ENCODE measurements at regions not wholly inside any gene's neighbourhood (a gene's known extent, or its start where the extent isn't known, plus 50 kb on each side); places are given as distances from the start of the nearest gene placed in this dataset.
"Not testable (repeated sequence)": the region's sequence is repeated elsewhere in the genome, so short reads cannot be mapped to it uniquely, and the experiment has no call there.

- H3K9me3 ChIP-seq; H3K4me1 Mint-ChIP-seq; H3K27ac Mint-ChIP-seq; ATAC-seq (replicated peaks in 1 of 4); CTCF ChIA-PET; H3K27ac ChIP-seq (ENCODE audit: low read length); H3K4me3 ChIP-seq (ENCODE audit: control insufficient read depth in 1 of 2, extremely low read depth in 1 of 2, low read length in 1 of 2); H3K27me3 ChIP-seq (replicated peaks in 1 of 2; ENCODE audit: control insufficient read depth in 2 of 2, extremely low read depth in 1 of 2, insufficient read depth in 2 of 2, low read length in 1 of 2); H3K27me3 Mint-ChIP-seq; POLR2A ChIA-PET; H3K36me3 Mint-ChIP-seq; H3K4me3 Mint-ChIP-seq; H3K9me3 Mint-ChIP-seq; H3K36me3 ChIP-seq (ENCODE audit: control insufficient read depth in 2 of 2, extremely low read depth in 1 of 2, insufficient read depth in 1 of 2, low read length in 1 of 2); H3K4me1 ChIP-seq (ENCODE audit: control insufficient read depth in 1 of 2, extremely low read depth in 1 of 2, insufficient read depth in 2 of 2, low read length in 2 of 2): not testable (repeated sequence)
- peak in 10 of 35 experiments; percentile 0 to 11 (median 2) for DNase-seq
- WGBS (ENCODE audit: insufficient coverage), result no CpG with 5 or more reads among the region's 46 CpGs
Measured at GRCh38 chr9:63450836-63451235, 1834.2 kb downstream of the FOXD4L5 start.

- H3K27me3 Mint-ChIP-seq; POLR2A ChIA-PET; H3K36me3 ChIP-seq (ENCODE audit: control insufficient read depth in 2 of 2, extremely low read depth in 1 of 2, insufficient read depth in 1 of 2, low read length in 1 of 2); H3K27me3 ChIP-seq (replicated peaks in 1 of 2; ENCODE audit: control insufficient read depth in 2 of 2, extremely low read depth in 1 of 2, insufficient read depth in 2 of 2, low read length in 1 of 2); H3K4me3 ChIP-seq (ENCODE audit: control insufficient read depth in 1 of 2, extremely low read depth in 1 of 2, low read length in 1 of 2); H3K9me3 ChIP-seq; H3K27ac Mint-ChIP-seq; DNase-seq; H3K4me1 Mint-ChIP-seq; H3K27ac ChIP-seq (ENCODE audit: low read length); H3K4me1 ChIP-seq (ENCODE audit: control insufficient read depth in 1 of 2, extremely low read depth in 1 of 2, insufficient read depth in 2 of 2, low read length in 2 of 2); H3K36me3 Mint-ChIP-seq; CTCF ChIA-PET; H3K9me3 Mint-ChIP-seq; H3K4me3 Mint-ChIP-seq; ATAC-seq (replicated peaks in 1 of 4): not testable (repeated sequence)
- WGBS (ENCODE audit: insufficient coverage), result no CpG with 5 or more reads among the region's 3 CpGs
Measured at GRCh38 chr9:63425123-63425522, 1859.9 kb downstream of the FOXD4L5 start.

GRCh38 chr9:63390897-63391296 is 1894.1 kb downstream of the FOXD4L5 start:
- ATAC-seq (replicated peaks in 1 of 4); H3K36me3 Mint-ChIP-seq; H3K4me3 Mint-ChIP-seq; H3K9me3 ChIP-seq; H3K36me3 ChIP-seq (ENCODE audit: control insufficient read depth in 2 of 2, extremely low read depth in 1 of 2, insufficient read depth in 1 of 2, low read length in 1 of 2); H3K27ac ChIP-seq (ENCODE audit: low read length); POLR2A ChIA-PET; H3K9me3 Mint-ChIP-seq; H3K27me3 Mint-ChIP-seq; H3K4me3 ChIP-seq (ENCODE audit: control insufficient read depth in 1 of 2, extremely low read depth in 1 of 2, low read length in 1 of 2); H3K4me1 Mint-ChIP-seq; H3K4me1 ChIP-seq (ENCODE audit: control insufficient read depth in 1 of 2, extremely low read depth in 1 of 2, insufficient read depth in 2 of 2, low read length in 2 of 2); CTCF ChIA-PET; H3K27ac Mint-ChIP-seq; H3K27me3 ChIP-seq (replicated peaks in 1 of 2; ENCODE audit: control insufficient read depth in 2 of 2, extremely low read depth in 1 of 2, insufficient read depth in 2 of 2, low read length in 1 of 2); DNase-seq: not testable (repeated sequence)
- no CpG with 5 or more reads among the region's 3 CpGs for WGBS (ENCODE audit: insufficient coverage)

- H3K27ac Mint-ChIP-seq; H3K27me3 Mint-ChIP-seq; H3K4me1 ChIP-seq (ENCODE audit: control insufficient read depth in 1 of 2, extremely low read depth in 1 of 2, insufficient read depth in 2 of 2, low read length in 2 of 2); CTCF ChIA-PET; POLR2A ChIA-PET; H3K36me3 Mint-ChIP-seq; H3K4me1 Mint-ChIP-seq; H3K9me3 Mint-ChIP-seq; H3K9me3 ChIP-seq; H3K36me3 ChIP-seq (ENCODE audit: control insufficient read depth in 2 of 2, extremely low read depth in 1 of 2, insufficient read depth in 1 of 2, low read length in 1 of 2); H3K4me3 ChIP-seq (ENCODE audit: control insufficient read depth in 1 of 2, extremely low read depth in 1 of 2, low read length in 1 of 2); H3K27me3 ChIP-seq (replicated peaks in 1 of 2; ENCODE audit: control insufficient read depth in 2 of 2, extremely low read depth in 1 of 2, insufficient read depth in 2 of 2, low read length in 1 of 2); ATAC-seq (replicated peaks in 1 of 4); H3K27ac ChIP-seq (ENCODE audit: low read length); DNase-seq: not testable (repeated sequence)
- H3K4me3 Mint-ChIP-seq, result peak overlapping the region in 1 of 3 donors; percentile 39
- WGBS (ENCODE audit: insufficient coverage), result no CpG with 5 or more reads among the region's 28 CpGs
Measured at GRCh38 chr9:63385479-63385878, 1899.5 kb downstream of the FOXD4L5 start.

- H3K36me3 ChIP-seq (ENCODE audit: control insufficient read depth in 2 of 2, extremely low read depth in 1 of 2, insufficient read depth in 1 of 2, low read length in 1 of 2), result not testable (repeated sequence)
Measured at GRCh38 chr9:63379864-63380263, 1905.1 kb downstream of the FOXD4L5 start.

GRCh38 chr9:63354219-63354618 is 1930.8 kb downstream of the FOXD4L5 start:
- H3K36me3 ChIP-seq (ENCODE audit: control insufficient read depth in 2 of 2, extremely low read depth in 1 of 2, insufficient read depth in 1 of 2, low read length in 1 of 2); H3K27me3 Mint-ChIP-seq; DNase-seq; H3K9me3 Mint-ChIP-seq; ATAC-seq (replicated peaks in 1 of 4); POLR2A ChIA-PET; H3K4me1 ChIP-seq (ENCODE audit: control insufficient read depth in 1 of 2, extremely low read depth in 1 of 2, insufficient read depth in 2 of 2, low read length in 2 of 2); CTCF ChIA-PET; H3K27ac Mint-ChIP-seq; H3K27me3 ChIP-seq (replicated peaks in 1 of 2; ENCODE audit: control insufficient read depth in 2 of 2, extremely low read depth in 1 of 2, insufficient read depth in 2 of 2, low read length in 1 of 2); H3K4me3 ChIP-seq (ENCODE audit: control insufficient read depth in 1 of 2, extremely low read depth in 1 of 2, low read length in 1 of 2); H3K9me3 ChIP-seq; H3K36me3 Mint-ChIP-seq; H3K27ac ChIP-seq (ENCODE audit: low read length); H3K4me1 Mint-ChIP-seq: not testable (repeated sequence)
- peak overlapping the region in 2 of 3 donors; percentile 3 to 34 for H3K4me3 Mint-ChIP-seq
- no CpG with 5 or more reads among the region's 4 CpGs for WGBS (ENCODE audit: insufficient coverage)

More at GRCh38 chr9:63379864-63380263, 1905.1 kb downstream of the FOXD4L5 start:
- H3K4me3 Mint-ChIP-seq; CTCF ChIA-PET; H3K27me3 Mint-ChIP-seq; H3K36me3 Mint-ChIP-seq; H3K27ac ChIP-seq (ENCODE audit: low read length); ATAC-seq (replicated peaks in 1 of 4); H3K27ac Mint-ChIP-seq; POLR2A ChIA-PET; H3K9me3 Mint-ChIP-seq; H3K9me3 ChIP-seq; H3K4me1 Mint-ChIP-seq; H3K4me3 ChIP-seq (ENCODE audit: control insufficient read depth in 1 of 2, extremely low read depth in 1 of 2, low read length in 1 of 2); DNase-seq; H3K4me1 ChIP-seq (ENCODE audit: control insufficient read depth in 1 of 2, extremely low read depth in 1 of 2, insufficient read depth in 2 of 2, low read length in 2 of 2); H3K27me3 ChIP-seq (replicated peaks in 1 of 2; ENCODE audit: control insufficient read depth in 2 of 2, extremely low read depth in 1 of 2, insufficient read depth in 2 of 2, low read length in 1 of 2): not testable (repeated sequence)
- 83% methylated on average over 4 of the region's 12 CpGs for WGBS (ENCODE audit: insufficient coverage)

- H3K27ac Mint-ChIP-seq; H3K36me3 ChIP-seq (ENCODE audit: control insufficient read depth in 2 of 2, extremely low read depth in 1 of 2, insufficient read depth in 1 of 2, low read length in 1 of 2); H3K27ac ChIP-seq (ENCODE audit: low read length); H3K4me1 Mint-ChIP-seq; ATAC-seq (replicated peaks in 1 of 4); H3K4me3 Mint-ChIP-seq; H3K9me3 ChIP-seq; H3K36me3 Mint-ChIP-seq; H3K27me3 Mint-ChIP-seq; H3K4me3 ChIP-seq (ENCODE audit: control insufficient read depth in 1 of 2, extremely low read depth in 1 of 2, low read length in 1 of 2); DNase-seq; H3K9me3 Mint-ChIP-seq; CTCF ChIA-PET; POLR2A ChIA-PET; H3K4me1 ChIP-seq (ENCODE audit: control insufficient read depth in 1 of 2, extremely low read depth in 1 of 2, insufficient read depth in 2 of 2, low read length in 2 of 2); H3K27me3 ChIP-seq (replicated peaks in 1 of 2; ENCODE audit: control insufficient read depth in 2 of 2, extremely low read depth in 1 of 2, insufficient read depth in 2 of 2, low read length in 1 of 2): not testable (repeated sequence)
- no CpG with 5 or more reads among the region's 3 CpGs for WGBS (ENCODE audit: insufficient coverage)
Measured at GRCh38 chr9:63347347-63347746, 1937.7 kb downstream of the FOXD4L5 start.

All from T-cell (primary cell).